Stimulated activated naive CD8-positive, alpha-beta T cell treated with anti-CD3 and anti-CD28 coated beads, Interleukin-15, Interleukin-2, amounts not matched to agents 100 ng/mL and 50 ng/mL, for 24 hours (primary cell): ENCODE measurements at regions not wholly inside any gene's neighbourhood (a gene's known extent, or its start where the extent isn't known, plus 50 kb on each side); places are given as distances from the start of the nearest gene placed in this dataset.

Experiments used
- H3K27ac Mint-ChIP-seq: one replicate; pipeline ENCODE4 v1.8.0; 2021; ENCODE audit warnings: mild to moderate bottlenecking, mixed read lengths
- H3K27me3 Mint-ChIP-seq: one replicate; pipeline ENCODE4 v1.8.0; 2021; ENCODE audit warnings: mixed read lengths
- H3K36me3 Mint-ChIP-seq: one replicate; pipeline ENCODE4 v1.8.0; 2021; ENCODE audit warnings: low read depth, mixed read lengths
- H3K4me1 Mint-ChIP-seq: one replicate; pipeline ENCODE4 v1.8.0; 2021; ENCODE audit warnings: low read depth, mixed read lengths
- H3K4me3 Mint-ChIP-seq: one replicate; pipeline ENCODE4 v1.8.0; 2021; ENCODE audit warnings: mild to moderate bottlenecking, mixed read lengths
- H3K9me3 Mint-ChIP-seq: one replicate; pipeline ENCODE4 v1.8.0; 2021; ENCODE audit warnings: mixed read lengths

- Mint-ChIP-seq H3K4me3 (no peak overlapping the region), H3K9me3 (peaks cover 5% of the 10 kb centered on the region), H3K36me3 (no peaks in the 10 kb centered on the region), H3K27ac (no peak overlapping the region), H3K4me1 (no peaks in the 10 kb centered on the region), H3K27me3 (no peaks in the 10 kb centered on the region)
Observed at GRCh38 chr4:180567080-180567479, 1676.1 kb upstream of the TENM3 start.

- Mint-ChIP-seq H3K27me3 (no peaks in the 10 kb centered on the region), H3K36me3 (no peaks in the 10 kb centered on the region), H3K4me1 (no peaks in the 10 kb centered on the region), H3K9me3 (peaks cover 5% of the 10 kb centered on the region), H3K4me3 (no peak overlapping the region), H3K27ac (no peak overlapping the region)
Observed at GRCh38 chr4:180571516-180572055, 1671.6 kb upstream of the TENM3 start.

- Mint-ChIP-seq H3K4me3 (no peak overlapping the region), H3K27me3 (no peaks in the 10 kb centered on the region), H3K4me1 (no peaks in the 10 kb centered on the region), H3K27ac (no peak overlapping the region), H3K36me3 (no peaks in the 10 kb centered on the region), H3K9me3 (no peaks in the 10 kb centered on the region)
Observed at GRCh38 chr4:180578175-180578574, 1665.0 kb upstream of the TENM3 start.

- no peak overlapping the region for H3K27ac Mint-ChIP-seq
- H3K9me3 Mint-ChIP-seq, result no peaks in the 10 kb centered on the region
- H3K4me1 Mint-ChIP-seq, result no peaks in the 10 kb centered on the region
- H3K4me3 Mint-ChIP-seq, result no peak overlapping the region
- no peaks in the 10 kb centered on the region for H3K36me3 Mint-ChIP-seq
- no peaks in the 10 kb centered on the region for H3K27me3 Mint-ChIP-seq
Observed at GRCh38 chr4:180581061-180581460, 1662.1 kb upstream of the TENM3 start.

- Mint-ChIP-seq H3K4me1 (no peaks in the 10 kb centered on the region), H3K27ac (no peak overlapping the region), H3K36me3 (no peaks in the 10 kb centered on the region), H3K9me3 (no peaks in the 10 kb centered on the region), H3K4me3 (no peak overlapping the region), H3K27me3 (no peaks in the 10 kb centered on the region)
Observed at GRCh38 chr4:180587379-180587778, 1655.8 kb upstream of the TENM3 start.

- H3K27ac Mint-ChIP-seq, result no peak overlapping the region
- H3K4me1 Mint-ChIP-seq, result no peaks in the 10 kb centered on the region
- H3K9me3 Mint-ChIP-seq, result no peaks in the 10 kb centered on the region
- no peaks in the 10 kb centered on the region for H3K36me3 Mint-ChIP-seq
- H3K27me3 Mint-ChIP-seq, result no peaks in the 10 kb centered on the region
- H3K4me3 Mint-ChIP-seq, result no peak overlapping the region
Observed at GRCh38 chr4:180589575-180589974, 1653.6 kb upstream of the TENM3 start.

- Mint-ChIP-seq H3K27me3 (no peaks in the 10 kb centered on the region), H3K9me3 (peaks cover 6% of the 10 kb centered on the region), H3K27ac (no peak overlapping the region), H3K4me1 (no peaks in the 10 kb centered on the region), H3K4me3 (no peak overlapping the region), H3K36me3 (no peaks in the 10 kb centered on the region)
Observed at GRCh38 chr4:180596888-180597483, 1646.2 kb upstream of the TENM3 start.

GRCh38 chr4:180598281-180598680, 1644.9 kb upstream of the TENM3 start:
- Mint-ChIP-seq H3K4me1 (no peaks in the 10 kb centered on the region), H3K4me3 (no peak overlapping the region), H3K36me3 (no peaks in the 10 kb centered on the region), H3K27me3 (no peaks in the 10 kb centered on the region), H3K9me3 (peaks cover 6% of the 10 kb centered on the region), H3K27ac (no peak overlapping the region)

- Mint-ChIP-seq H3K4me3 (no peak overlapping the region), H3K27ac (no peak overlapping the region), H3K27me3 (no peaks in the 10 kb centered on the region), H3K9me3 (peaks cover 9% of the 10 kb centered on the region), H3K36me3 (no peaks in the 10 kb centered on the region), H3K4me1 (no peaks in the 10 kb centered on the region)
Observed at GRCh38 chr4:180603791-180604190, 1639.4 kb upstream of the TENM3 start.

GRCh38 chr4:180610324-180610723, 1632.9 kb upstream of the TENM3 start:
- H3K4me3 Mint-ChIP-seq, result no peak overlapping the region

GRCh38 chr4:180615746-180616145, 1627.5 kb upstream of the TENM3 start:
- Mint-ChIP-seq H3K27me3 (no peaks in the 10 kb centered on the region), H3K4me1 (no peaks in the 10 kb centered on the region), H3K9me3 (no peaks in the 10 kb centered on the region), H3K4me3 (no peak overlapping the region), H3K36me3 (no peaks in the 10 kb centered on the region), H3K27ac (no peak overlapping the region)

More at GRCh38 chr4:180610324-180610723, 1632.9 kb upstream of the TENM3 start:
- H3K9me3 Mint-ChIP-seq, result peaks cover 4% of the 10 kb centered on the region
- H3K27me3 Mint-ChIP-seq, result no peaks in the 10 kb centered on the region
- no peak overlapping the region for H3K27ac Mint-ChIP-seq
- H3K36me3 Mint-ChIP-seq, result no peaks in the 10 kb centered on the region
- H3K4me1 Mint-ChIP-seq, result no peaks in the 10 kb centered on the region

- Mint-ChIP-seq H3K4me1 (no peaks in the 10 kb centered on the region), H3K9me3 (no peaks in the 10 kb centered on the region), H3K27ac (no peak overlapping the region), H3K36me3 (no peaks in the 10 kb centered on the region), H3K4me3 (no peak overlapping the region), H3K27me3 (no peaks in the 10 kb centered on the region)
Observed at GRCh38 chr4:180617196-180617595, 1626.0 kb upstream of the TENM3 start.

- Mint-ChIP-seq H3K4me1 (no peaks in the 10 kb centered on the region), H3K27me3 (no peaks in the 10 kb centered on the region), H3K9me3 (no peaks in the 10 kb centered on the region), H3K4me3 (no peak overlapping the region), H3K36me3 (no peaks in the 10 kb centered on the region), H3K27ac (no peak overlapping the region)
Observed at GRCh38 chr4:180618396-180618795, 1624.8 kb upstream of the TENM3 start.

- Mint-ChIP-seq H3K27me3 (no peaks in the 10 kb centered on the region), H3K4me3 (no peak overlapping the region), H3K9me3 (no peaks in the 10 kb centered on the region), H3K27ac (no peak overlapping the region), H3K4me1 (no peaks in the 10 kb centered on the region), H3K36me3 (no peaks in the 10 kb centered on the region)
Observed at GRCh38 chr4:180619440-180619839, 1623.8 kb upstream of the TENM3 start.

GRCh38 chr4:180622254-180622653, 1620.9 kb upstream of the TENM3 start:
- Mint-ChIP-seq H3K27ac (no peak overlapping the region), H3K4me1 (no peaks in the 10 kb centered on the region), H3K27me3 (no peaks in the 10 kb centered on the region), H3K4me3 (no peak overlapping the region), H3K36me3 (no peaks in the 10 kb centered on the region), H3K9me3 (no peaks in the 10 kb centered on the region)

GRCh38 chr4:180625653-180626052, 1617.5 kb upstream of the TENM3 start:
- Mint-ChIP-seq H3K4me3 (no peak overlapping the region), H3K4me1 (no peaks in the 10 kb centered on the region), H3K36me3 (no peaks in the 10 kb centered on the region), H3K27ac (no peak overlapping the region), H3K9me3 (no peaks in the 10 kb centered on the region), H3K27me3 (no peaks in the 10 kb centered on the region)
